G401 (cell line): ENCODE measurements at regions not wholly inside any gene's neighbourhood (a gene's known extent, or its start where the extent isn't known, plus 50 kb on each side); places are given as distances from the start of the nearest gene placed in this dataset.

Experiments
- DNase-seq: peaks from one replicate; pipeline ENCODE4 v3.0.0-alpha.2; 2015; ENCODE audit warnings: low spot score
- in situ Hi-C: cut with HindIII; loops from 2 replicates; pipeline ENCODE4 v1.10.0; 2016; ENCODE audit warnings: low sequenced_read_pairs, mixed read lengths

DNA sequence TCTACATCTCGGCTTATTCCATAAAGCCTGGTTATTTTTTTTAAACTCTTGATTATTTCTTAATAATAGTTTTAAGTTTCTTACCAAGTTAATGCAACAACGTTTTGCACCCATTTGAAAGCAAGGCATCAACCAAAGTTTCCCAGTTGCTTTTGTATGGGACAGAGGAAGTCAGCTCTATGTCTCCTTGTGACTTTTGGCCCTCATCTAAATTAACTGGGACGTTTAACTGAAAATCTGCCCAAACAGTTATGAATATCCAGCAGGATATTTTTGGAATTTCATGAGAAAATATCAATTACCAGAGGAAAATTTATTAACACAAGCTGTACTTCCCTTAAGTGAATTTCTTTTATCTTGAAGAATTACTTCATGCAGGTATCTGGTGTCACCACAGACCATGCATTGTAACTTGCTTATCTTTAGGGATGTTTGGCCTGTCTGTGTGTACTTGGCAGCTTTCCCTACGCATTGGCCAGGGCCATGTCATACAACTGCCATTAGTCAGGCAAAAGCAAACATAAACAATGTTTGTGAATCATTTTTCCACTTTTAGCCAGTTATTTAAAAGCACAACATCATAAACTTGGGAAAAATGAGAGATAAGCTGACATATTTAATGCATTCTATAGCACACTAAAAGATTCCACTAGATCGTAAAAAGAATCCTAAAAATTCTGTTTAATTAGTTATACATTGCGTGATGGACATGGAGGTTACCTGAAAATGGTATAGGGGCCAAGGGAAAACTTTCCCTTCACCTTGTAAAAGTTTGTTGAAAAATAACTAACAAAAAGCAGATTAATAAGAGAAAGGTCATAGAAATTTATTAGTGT is 101.4 kb upstream of the PDE5A start:
- DNase-seq: no peak
- in situ Hi-C loops: no loop called here

DNA sequence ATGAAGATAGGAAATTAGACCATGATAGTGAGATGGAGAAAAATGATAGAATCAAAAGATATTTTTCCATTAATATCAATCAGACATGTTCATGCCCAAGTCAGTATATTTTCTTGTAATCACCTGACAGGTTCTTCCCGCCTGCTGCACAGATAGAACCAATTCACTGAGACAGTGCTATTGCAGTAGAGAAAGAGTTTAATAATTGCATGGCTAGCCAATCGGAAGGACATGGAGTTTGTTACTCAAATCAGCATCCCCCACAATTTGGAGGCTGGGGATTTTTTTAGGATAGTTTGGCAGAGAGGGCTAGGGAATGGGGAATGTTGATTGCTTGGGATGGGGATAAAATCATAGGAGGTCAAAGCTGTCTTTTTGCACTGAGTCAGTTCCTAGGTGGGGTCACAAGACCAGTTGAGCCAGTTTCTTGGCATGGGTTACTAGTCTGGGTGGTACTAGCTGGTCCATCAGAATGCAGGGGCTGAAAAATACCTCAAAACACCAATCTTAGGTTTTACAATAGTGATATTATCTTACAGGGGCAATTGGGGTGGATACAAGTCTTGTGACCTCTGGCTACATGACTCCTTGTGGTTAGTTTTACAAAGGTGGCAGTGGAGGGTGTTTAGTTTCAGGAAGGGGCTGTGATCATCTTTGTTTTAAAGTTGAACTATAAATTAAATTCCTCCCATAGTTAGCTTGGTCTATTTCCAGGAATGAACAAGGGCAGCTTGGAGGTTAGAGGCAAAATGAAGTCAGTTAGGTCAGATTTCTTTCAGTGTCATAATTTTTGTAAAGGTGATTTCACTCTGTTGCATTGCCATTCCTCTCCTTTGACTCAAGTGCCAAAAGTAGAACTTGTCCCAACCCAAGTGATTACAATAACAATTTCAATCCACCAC is 100.3 kb upstream of the PDE5A start:
- in situ Hi-C loops: no loop called here
- DNase-seq: no peak

DNA sequence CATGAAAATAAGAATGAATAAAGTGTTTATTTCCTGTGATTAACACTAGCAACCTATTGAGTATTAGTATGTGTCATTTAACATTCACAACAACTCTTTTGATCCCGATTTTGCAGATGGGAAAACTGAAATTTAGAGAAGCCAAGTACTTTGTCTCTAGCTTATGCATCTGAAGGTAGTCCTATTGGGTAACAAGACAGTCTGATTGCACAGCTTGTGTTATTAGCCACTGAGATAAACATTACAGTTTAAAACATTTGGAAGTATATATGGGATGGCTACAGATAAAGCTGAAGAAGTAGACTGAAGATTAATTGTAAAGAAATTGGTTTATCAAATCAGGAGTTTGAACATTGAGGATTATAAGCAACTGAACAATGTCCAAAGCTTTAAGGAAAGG is 99.6 kb upstream of the PDE5A start:
- DNase-seq: no peak
- in situ Hi-C loops: no loop called here

DNA sequence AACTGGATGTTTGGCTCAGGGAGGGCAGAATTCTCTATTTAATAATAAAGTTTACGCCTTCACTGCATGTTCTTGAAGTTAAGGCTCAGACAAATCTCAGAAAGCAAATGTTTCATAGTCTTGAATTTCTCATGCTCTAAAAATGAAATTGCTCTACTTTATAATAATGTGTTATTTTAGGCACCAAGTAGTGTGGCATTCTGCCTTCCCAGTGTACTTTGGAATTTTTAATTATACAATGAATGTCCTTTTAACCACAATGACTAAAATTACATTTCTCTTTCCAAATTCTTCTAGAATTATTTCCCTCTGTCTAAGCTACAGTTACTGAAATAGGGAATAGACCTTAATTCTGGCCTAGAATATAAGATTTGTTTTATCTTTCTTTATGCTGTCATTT is 97.9 kb upstream of the PDE5A start:
- in situ Hi-C loops: no loop called here
- DNase-seq: no peak

DNA sequence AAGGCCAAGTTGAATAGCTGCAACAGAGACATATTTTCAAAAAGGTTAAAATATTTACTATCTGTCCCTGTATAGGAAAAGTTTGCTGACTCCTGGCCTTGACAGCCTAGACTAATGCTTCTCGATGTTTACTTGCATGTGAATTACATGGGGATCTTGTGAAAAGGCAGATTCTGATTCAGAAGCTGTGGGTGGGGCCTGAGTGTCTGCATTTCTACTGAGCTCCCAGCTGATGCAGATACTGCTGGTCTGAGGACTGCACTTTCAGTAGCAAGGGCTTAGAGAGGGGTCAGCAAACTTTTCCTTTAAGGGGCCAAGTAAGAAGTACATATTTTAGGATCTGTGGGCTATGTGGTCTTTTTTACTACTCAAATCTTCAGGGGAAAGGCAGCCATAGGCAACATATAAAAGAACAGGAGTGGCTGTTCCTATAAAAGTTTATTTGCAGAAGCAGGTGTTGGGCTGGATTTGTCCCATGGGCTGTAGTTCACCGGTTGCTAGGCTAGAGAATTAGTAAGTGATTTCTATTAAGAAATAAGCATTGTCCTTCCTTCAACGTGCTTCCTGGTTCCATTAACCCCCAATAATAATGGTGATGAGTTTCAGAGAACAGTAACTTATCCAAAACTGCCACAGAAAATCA is 97.2 kb upstream of the PDE5A start:
- in situ Hi-C loops: no loop called here
- DNase-seq: no peak

DNA sequence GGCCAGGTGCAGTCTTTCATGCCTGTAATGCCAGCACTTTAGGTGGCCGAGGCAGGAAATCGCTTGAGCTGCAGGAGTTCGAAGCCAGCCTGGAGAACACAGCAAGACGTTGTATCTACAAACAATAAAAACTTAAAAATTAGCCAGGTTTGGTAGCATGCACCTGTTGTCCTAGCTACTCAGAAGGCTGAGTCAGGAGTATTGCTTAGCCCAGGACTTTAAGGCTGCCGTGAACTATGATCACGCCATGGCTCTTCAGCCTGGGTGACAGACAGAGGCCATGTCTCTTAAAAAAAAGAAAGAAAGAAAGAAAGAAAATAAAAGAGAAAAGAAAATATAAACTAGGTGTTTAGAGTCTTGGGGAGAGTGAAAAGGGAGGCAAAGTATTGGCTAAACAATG is 96.4 kb upstream of the PDE5A start:
- DNase-seq: no peak
- in situ Hi-C loops: no loop called here

DNA sequence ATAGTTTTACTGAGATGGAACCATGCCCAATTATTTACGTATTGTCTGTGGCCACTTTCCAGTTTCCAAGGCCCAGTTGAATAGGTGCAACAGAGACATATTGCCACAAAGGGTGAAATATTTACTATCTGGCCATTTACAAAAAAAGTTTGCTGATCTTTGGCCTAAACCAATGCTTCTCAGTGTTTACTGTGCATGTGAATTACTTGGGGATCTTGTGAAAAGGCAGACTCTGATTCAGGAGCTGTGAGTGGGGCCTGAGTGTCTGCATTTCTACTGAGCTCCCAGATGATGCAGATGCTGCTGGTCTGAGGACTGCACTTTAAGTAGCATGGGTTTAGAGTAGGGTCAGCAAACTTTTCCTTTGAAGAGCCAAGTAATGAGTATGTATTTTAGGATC is 94.1 kb upstream of the PDE5A start:
- in situ Hi-C loops: no loop called here
- no peak for DNase-seq

DNA sequence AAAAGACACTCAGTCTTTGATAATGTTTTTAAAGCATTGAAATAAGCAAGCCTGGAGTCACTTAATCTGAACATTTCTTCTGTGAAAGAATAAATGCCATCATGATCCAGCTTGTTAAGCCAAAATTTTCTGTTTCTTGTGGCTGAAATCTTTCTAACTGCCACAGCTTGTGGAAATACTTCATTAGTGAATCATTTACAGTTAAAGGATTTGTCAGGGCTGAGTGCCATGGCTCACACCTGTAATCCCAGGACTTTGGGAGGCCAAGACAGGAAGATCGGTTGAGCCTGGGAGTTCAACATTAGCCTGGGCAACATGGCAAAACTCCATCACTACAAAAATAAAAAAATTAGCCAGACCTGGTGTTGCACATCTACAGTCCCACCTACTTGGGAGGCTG is 93.3 kb upstream of the PDE5A start:
- in situ Hi-C loops: no loop called here
- no peak for DNase-seq

DNA sequence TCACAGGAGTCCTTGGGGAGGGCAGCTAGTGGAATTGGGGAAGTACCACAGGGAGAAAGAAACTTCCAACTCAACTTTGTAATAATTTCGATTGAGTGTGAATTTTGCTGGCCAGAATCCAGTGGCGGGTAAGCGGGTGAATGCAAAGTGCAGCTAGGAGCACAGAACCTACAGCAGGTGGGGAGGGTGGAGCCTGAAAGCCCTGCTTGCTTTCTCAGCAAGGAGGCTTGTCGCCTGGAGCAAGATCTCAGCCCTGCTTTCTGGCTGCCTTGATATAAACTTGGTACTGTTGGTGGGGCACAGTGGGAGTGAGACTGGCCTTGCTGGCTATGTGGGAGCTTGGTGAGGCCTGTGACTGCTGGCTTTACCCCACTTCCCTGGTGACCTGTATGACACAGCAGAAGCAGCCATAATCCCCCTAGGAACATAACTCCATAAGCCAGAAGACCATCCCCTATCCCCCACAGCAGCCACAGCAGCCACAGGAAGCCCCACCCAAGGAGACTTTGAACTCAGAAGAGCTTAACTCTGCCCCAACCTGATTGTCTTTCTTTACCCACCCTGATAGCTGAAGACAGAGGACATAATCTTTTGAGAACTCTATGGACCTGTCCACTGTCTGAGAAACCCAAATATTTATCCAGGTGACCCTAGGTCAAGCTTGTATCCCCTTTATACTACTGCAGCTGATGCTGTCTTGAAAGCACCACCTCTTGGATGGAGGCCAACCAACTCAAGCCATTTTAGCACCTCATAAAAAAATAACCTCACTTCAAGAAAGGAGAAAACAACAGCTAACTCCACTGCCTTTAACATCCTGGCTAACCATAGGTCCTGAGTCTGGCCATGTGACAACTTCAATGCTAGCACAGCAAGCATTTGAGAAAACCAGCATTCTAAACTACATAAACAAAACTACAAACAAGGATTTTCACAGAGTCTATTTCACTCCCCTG is 87.2 kb upstream of the PDE5A start:
- DNase-seq: no peak
- in situ Hi-C loops: no loop called here

DNA sequence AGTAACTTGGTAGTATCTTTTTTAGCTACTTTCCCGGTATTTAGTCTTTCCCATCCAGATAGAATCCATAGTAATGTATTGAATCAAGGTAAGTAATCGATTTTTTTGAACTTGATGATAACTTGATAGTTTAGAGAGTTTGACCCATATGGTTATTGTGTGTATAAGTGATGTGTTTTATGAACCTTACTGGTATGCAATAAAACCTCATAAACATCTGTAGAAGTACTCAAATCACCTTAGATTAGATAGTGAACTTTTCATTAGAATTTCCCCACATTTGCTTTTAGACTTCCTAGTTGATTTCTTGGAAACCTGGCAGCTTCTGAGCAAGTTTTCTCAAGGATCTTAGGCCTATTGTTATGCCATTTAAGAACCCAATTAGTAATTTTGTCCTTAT is 80.8 kb upstream of the PDE5A start:
- DNase-seq: no peak
- in situ Hi-C loops: no loop called here

DNA sequence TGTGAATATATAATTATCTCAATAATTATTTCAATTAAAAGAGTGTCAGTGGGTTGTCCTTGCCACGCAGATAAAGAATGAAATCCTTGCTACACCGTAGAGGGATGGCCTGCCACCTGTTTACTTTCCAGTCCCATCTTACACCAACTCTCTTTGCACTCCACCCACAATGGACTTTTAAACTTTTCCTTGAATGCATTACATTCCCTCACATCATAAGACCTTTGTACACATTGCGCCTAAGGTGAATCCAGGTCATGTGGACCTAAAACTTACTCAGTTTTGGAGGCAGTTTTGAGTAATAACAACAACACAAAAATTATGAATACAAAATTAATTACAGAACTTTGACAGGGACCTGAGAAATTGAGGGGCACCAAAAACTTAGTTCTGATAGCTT is 78.7 kb upstream of the PDE5A start:
- DNase-seq: no peak
- in situ Hi-C loops: no loop called here

DNA sequence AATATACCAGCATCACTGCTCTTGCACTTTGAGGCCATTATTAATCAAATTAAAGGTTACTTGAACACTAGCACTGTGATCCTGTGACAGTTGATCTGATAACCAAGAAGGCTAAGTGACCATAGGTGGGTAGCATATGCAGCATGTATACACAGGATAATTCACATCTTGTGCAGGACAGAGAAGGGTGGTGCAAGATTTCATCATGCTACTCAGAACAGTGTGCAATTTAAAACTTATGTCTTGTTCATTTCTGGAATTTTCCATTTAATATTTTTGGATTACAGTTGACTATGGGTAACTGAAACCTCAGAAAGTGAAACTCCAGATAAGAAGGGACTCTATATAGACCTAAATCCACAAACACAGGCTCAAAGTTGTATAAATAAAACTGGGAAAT is 78.2 kb upstream of the PDE5A start:
- in situ Hi-C loops: no loop called here

DNA sequence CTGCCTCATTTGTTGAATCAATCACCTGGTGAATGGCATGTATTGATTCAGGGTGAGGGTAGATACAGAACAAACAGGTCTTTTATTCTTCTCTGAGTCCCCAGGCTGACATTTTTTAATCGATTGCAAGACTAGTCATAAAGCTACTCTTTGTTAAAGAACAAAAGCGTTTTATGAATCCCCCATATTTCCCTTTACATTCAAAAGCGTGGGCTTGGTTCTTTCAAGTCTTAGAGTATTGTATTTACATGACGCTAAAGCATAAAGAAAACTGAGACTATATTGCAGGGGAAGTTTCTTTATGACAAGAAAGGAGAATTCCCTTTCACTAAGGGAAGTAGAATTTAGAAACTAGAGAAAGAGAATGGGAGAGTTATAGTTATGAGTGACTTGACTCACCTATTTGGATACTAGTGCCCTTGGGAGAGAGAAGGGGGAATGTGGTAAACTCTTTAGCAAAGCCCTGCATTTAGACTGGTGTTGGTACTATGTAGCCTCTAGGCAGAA is 69.3 kb upstream of the PDE5A start:
- in situ Hi-C loops: no loop called here
- DNase-seq: no peak

More for the DNA sequence above, 78.2 kb upstream of the PDE5A start:
- DNase-seq: no peak

DNA sequence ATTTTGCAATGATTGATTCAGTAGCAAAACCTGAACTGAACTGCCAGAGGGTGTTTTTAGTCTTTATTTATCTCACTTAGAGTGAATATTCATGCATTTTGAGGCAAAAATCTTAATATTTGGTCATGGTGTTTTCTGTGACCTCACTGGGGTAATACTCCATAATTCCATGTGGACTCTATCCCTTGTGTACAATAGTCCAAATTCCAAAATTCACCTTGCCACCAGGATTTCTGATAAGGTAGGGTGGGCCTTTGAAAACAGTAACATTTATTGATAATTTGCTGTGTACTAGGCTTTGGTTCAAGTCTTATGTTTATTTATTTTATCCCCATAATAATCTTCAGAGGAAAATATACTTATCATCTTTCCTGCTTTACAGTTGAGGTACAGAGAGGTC is 68.4 kb upstream of the PDE5A start:
- in situ Hi-C loops: no loop called here
- DNase-seq: no peak

DNA sequence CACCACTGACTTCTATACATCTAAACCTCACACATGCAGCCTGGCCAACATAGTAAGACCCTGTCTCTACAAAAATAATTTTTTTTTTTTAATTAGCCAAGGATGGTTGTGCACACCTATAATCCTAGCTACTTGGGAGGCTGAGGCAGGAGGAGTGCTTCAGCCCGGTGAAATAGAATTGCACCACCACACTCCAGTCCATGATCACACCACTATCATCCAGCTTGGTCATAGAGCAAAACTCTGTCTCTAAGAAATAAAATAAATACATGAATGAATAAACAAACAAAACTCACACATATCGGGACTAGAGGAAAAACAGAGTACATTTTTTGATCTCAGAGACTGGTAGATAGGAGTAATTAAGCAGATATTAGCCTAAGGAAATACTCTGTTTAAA is 66.6 kb upstream of the PDE5A start:
- in situ Hi-C loops: no loop called here

DNA sequence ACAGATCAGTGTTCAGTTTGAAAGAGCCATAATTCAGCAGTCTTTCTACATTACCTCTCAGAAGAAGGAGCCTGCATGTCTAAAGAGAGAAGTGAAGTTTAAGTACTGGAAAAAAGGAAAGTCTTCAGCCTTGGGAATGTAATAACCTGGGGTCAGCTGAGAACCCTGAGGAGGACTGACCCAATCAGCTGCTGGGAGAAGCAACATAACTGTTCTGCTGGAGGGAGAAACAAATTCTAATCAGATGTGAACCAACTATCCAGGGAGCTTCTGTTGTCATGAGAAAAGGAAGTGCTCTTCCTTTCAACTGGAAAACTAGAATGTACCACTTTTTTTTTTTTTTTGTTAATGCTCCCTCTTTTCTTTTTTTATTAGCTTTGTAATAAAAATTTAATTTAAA is 64.5 kb upstream of the PDE5A start:
- in situ Hi-C loops: no loop called here
- no peak for DNase-seq

More for the DNA sequence above, 66.6 kb upstream of the PDE5A start:
- DNase-seq: no peak

DNA sequence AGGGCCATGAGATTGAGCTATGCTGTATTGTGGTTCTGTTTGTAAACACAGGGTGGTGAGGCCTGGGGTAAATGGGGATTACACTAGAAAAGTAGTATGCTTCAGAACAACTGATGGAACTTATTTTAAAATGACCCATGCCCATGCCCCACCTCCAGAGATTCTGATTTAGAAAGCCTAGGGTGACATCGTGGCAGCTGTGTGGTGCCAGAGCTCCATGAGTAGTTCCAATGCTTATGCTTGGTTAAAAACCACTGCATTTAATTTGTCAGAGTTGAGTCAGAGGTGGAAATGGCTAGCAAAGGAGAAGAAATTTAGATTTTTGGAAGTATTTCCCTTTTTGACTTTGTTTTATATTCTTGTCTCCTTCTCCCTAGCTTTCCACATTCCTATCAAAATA is 63.4 kb upstream of the PDE5A start:
- in situ Hi-C loops: no loop called here
- DNase-seq: no peak

DNA sequence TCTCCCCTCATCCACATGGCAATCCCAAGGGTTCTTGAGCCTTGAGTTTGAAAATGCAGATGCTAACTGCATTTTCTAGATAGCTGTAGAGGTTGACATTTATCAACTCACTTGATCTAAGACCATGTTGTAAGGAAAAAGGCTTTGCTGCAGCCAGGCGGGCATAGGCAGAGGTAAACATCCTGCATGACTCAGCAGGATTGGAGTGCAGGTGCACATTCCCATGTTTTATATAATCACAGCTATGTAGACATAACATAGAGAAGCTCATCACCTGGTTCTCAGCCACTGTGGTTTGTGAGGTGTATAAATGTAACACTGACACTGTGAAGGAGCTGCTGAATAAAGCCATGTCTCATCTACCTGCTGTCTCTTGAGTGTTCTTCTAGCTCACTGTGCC is 62.3 kb upstream of the PDE5A start:
- DNase-seq: no peak
- in situ Hi-C loops: no loop called here

DNA sequence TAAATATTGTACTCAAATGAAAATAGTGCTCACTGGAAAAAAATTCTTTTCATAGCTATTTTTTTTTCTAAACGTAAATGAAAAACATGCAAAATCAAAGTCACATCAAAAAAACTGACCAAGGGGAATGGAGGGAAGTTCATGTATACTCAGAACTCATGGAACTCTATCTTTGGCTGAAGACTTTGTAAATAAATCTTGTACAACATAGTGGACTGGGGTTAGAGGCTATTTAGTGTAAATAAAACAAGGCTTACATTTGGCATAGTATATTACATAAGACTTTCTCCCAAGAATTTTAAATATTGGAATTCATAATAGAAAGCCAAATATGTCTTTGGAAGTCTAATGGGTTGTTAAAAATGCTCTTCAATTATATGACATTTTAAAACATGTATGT is 59.8 kb upstream of the PDE5A start:
- in situ Hi-C loops: no loop called here
- no peak for DNase-seq
